Testis (tissue), 2 donors: ENCODE measurements at regions not wholly inside any gene's neighbourhood (a gene's known extent, or its start where the extent isn't known, plus 50 kb on each side); places are given as distances from the start of the nearest gene placed in this dataset.

Source experiments
- POLR2A ChIP-seq: fragments of 450-650 bp; IDR thresholded peaks from one replicate; pipeline ENCODE4 v1.6.1; 2017; ENCODE audit warnings: antibody characterized with exemption, mild to moderate bottlenecking, moderate library complexity
- TF ChIP-seq, protein P1 (sequence below), 3 experiments: fragments of 450-650 bp in 2 of 3; fragments of 200-600 bp in 1 of 3; sonication (generic) in 1 of 3; IDR thresholded peaks; one replicate each; pipeline ENCODE4 v1.5.1; 2016 to 2019; ENCODE audit warnings: antibody characterized with exemption in 3 of 3, mild to moderate bottlenecking in 2 of 3, moderate library complexity in 1 of 3

DNA sequence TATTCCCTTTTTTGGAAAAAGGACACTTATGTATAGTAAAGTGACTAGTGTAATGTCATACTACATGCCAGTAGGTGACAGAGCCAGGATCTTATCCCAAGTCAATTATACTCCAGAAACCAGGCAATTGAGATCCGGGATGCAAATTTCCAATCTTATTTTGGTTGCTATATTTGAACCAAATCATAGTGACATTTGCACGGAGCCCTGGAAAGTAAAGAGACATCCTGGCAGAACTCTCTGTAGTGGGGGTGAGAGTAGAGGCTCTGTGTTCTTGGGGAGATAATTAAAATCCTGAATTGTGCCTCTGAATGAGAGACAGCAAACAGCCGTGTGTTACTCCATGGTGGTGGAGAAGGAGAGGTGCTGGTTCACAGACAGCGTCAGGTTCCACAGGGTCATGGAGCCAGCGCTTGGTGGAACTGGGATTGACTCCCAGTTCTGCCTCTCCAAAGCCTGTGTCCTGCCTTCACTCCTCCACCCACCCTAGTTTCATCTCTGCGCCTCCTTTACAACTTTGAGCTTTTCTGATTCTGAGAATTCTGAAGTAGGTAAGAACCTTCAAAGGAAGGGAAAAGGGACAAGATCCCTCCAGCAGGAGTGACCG lies 432.3 kb downstream of the PTPRU start:
- no peak for TF ChIP-seq POLR2A
- TF ChIP-seq, protein P1, sequence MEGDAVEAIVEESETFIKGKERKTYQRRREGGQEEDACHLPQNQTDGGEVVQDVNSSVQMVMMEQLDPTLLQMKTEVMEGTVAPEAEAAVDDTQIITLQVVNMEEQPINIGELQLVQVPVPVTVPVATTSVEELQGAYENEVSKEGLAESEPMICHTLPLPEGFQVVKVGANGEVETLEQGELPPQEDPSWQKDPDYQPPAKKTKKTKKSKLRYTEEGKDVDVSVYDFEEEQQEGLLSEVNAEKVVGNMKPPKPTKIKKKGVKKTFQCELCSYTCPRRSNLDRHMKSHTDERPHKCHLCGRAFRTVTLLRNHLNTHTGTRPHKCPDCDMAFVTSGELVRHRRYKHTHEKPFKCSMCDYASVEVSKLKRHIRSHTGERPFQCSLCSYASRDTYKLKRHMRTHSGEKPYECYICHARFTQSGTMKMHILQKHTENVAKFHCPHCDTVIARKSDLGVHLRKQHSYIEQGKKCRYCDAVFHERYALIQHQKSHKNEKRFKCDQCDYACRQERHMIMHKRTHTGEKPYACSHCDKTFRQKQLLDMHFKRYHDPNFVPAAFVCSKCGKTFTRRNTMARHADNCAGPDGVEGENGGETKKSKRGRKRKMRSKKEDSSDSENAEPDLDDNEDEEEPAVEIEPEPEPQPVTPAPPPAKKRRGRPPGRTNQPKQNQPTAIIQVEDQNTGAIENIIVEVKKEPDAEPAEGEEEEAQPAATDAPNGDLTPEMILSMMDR (IDR thresholded peaks at IDR 0.05) = no peak
